GM13977 (cell line): ENCODE measurements at regions not wholly inside any gene's neighbourhood (a gene's known extent, or its start where the extent isn't known, plus 50 kb on each side); places are given as distances from the start of the nearest gene placed in this dataset.

ENCODE experiments used
- DNase-seq: peaks from one replicate; pipeline ENCODE4 v3.0.0; 2012; ENCODE audit warnings: low spot score
- in situ Hi-C: fragments of 300-500 bp; cut with MboI; formaldehyde crosslinking; loops from one replicate; pipeline ENCODE4 v1.12.0; 2022; ENCODE audit warnings: low sequenced_read_pairs, low pct_unique_long_range_greater_than_20kb, mixed read lengths, inconsistent platforms; ENCODE audit not compliant: unreplicated experiment
- TF ChIP-seq, protein P1 (sequence below): IDR thresholded peaks from 2 replicates; pipeline ENCODE4 v1.5.1; 2012; ENCODE audit warnings: mild to moderate bottlenecking, control low read depth; ENCODE audit not compliant: insufficient read depth; ENCODE audit errors: extremely low read depth, missing control alignments

DNA sequence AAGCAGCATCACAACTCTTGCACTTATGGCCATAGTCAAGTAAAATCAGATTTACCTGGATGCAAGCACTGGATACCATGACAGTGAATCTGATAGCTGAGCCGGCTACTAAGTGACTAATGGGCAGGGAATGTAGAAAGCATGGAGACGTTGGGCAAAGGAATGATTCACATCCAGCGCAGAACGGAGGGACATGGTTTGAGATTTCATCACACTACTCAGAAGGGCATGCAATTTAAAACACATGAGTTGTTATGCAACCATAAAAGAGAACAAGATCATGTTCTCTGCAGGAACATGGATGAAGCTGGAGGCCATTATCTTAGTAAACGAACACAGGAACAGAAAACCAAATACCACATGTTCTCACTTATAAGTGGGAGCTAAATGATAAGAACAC lies 169.1 kb upstream of the PIK3R1 start:
- no peak for DNase-seq
- TF ChIP-seq, protein P1, sequence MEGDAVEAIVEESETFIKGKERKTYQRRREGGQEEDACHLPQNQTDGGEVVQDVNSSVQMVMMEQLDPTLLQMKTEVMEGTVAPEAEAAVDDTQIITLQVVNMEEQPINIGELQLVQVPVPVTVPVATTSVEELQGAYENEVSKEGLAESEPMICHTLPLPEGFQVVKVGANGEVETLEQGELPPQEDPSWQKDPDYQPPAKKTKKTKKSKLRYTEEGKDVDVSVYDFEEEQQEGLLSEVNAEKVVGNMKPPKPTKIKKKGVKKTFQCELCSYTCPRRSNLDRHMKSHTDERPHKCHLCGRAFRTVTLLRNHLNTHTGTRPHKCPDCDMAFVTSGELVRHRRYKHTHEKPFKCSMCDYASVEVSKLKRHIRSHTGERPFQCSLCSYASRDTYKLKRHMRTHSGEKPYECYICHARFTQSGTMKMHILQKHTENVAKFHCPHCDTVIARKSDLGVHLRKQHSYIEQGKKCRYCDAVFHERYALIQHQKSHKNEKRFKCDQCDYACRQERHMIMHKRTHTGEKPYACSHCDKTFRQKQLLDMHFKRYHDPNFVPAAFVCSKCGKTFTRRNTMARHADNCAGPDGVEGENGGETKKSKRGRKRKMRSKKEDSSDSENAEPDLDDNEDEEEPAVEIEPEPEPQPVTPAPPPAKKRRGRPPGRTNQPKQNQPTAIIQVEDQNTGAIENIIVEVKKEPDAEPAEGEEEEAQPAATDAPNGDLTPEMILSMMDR: no peak
- in situ Hi-C loops: no loop called here

DNA sequence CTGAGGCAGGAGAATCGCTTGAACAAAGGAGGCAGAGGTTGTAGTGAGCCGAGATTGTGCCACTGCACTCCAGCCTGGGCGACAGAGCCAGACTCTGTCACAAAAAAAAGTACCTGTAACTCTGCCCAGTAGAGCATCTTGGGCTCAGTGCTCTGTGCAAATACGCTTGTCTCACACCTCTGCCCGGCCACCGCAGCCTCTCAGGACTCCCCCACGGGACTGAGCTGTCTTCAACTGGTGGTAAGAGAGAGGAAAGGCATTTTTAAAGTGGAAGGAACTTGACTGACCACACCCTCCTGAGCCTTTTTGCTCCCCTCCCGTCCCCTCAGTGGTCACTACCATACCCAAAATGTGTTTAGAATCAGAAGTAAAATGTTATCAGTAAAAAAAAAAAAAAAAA lies 174.3 kb upstream of the PIK3R1 start:
- TF ChIP-seq, protein P1: no peak
- no peak for DNase-seq
- in situ Hi-C loops: no loop called here

DNA sequence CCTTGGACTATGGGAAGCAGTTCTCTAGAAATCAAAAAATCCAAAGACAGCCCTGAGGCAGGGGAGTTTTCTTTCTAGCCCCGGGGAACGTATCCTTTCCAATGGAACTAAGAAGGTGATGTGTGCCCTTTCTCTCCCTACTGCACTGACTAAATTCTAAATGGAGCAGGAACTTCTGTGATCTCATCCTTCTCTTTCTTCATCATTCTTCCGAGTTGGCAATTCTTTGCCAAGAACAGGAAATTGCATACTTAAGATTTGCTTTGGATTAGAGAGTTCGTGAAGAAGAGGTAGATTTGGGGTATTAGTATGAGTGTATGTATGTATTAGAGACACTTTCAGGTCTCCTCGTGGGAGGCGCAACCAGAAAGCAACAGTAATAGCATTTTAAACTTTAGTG lies 178.0 kb upstream of the PIK3R1 start:
- in situ Hi-C loops: no loop called here
- no peak for DNase-seq
- TF ChIP-seq, protein P1: no peak

DNA sequence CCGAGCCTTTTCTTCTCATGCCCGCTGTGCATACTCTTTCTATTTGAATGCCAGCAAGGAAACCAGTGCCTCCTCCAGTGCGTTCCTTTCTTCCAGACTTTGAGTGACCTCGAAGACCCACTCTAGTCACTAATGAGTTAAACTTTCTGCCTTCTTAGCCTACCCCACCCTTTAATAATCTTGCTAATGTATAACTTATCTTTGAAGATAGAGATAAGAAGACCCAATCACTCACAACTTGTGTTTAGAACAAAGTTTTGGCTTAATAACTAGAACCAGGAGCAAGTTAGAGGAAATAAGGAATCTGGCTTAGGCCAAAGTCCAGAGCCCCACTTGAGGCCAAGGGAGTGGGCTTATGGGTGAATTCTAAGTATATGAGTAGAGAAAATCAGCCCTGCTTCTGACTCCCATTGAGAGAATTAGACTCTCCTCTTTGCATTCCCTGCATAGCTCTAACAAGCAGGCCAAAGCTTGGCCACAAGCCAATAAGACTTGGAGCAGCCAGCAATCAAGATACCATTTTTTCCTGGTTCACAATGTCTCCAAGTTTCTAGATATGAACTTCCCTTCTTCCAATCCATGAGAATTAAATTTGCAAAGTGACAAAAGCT lies 181.5 kb upstream of the PIK3R1 start:
- no peak for DNase-seq
- in situ Hi-C loops: no loop called here
- TF ChIP-seq, protein P1: no peak

DNA sequence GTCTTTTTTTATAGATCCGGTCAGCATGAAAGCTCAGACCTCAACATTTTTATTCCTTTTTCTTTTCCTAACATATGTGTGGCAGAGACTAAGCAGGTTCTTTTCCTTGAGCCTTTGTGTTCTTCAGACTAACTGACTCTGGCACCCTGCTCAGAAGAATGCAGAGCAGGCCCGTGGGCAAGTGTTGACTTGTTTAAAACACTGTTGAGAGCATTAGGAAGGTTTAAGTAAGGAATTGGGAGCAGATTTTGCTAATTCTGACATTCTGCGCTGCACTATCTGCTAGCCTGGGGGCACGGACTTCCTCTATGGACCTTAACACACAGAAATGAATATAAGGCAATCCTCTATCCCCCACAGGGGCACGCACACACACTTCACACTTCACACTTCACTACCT lies 182.5 kb upstream of the PIK3R1 start:
- DNase-seq: no peak
- in situ Hi-C loops: no loop called here
- TF ChIP-seq, protein P1: no peak

DNA sequence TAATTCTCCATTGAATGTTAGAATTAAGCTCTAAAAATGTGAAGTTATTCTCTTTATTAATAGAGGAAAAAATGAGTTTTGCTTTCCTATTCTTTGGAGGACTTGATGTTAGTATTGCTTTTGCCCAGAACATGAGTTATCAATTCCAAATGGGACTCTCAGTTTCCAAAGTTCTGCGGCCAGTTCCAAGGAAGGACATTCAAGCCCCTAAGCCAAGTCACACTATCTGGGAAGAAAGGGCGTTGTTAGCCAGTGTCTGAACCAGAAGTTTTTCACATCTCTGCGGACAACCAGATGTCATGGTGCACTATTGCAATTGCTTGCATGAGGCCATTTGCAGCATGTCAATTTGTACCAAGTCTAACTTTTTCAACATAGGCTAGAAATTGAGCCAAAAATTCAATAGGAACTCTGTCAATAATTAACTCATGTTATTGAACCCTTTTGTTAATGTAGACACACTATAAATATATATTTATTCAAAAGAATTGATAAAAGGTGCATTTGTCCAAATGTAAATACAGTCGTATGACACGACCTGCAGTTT lies 183.3 kb upstream of the PIK3R1 start:
- in situ Hi-C loops: no loop called here
- DNase-seq: no peak
- TF ChIP-seq, protein P1: no peak

DNA sequence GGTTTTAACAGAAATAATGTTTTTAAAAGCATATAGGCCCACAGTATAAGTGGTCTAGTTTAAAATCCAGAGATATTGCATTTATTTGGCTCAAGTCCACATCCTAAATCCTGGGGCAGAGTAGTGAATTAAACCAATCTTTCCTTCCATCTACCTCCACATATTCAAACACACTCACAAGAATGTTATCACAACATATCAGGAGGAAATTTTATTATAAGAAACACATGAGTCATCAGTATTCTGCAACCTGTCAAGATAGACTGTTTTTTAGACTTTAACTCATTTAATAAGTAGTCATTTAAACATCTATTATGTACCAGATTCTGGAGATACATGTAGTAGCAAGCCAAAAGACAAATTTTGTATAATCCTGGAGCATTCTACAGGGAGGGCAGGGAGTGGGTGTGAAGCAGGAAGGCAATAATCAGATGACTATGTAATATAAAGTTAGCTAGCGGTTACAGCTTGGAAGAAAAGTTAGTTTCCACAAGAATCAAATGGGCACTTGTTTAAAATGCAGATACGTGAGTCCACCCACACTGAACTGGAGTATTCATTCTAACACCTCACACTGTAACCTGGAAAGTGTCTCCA lies 187.3 kb upstream of the PIK3R1 start:
- in situ Hi-C loops: no loop called here
- TF ChIP-seq, protein P1: no peak
- DNase-seq: no peak
